ENCODE measurements at regions not wholly inside any gene's neighbourhood (a gene's known extent, or its start where the extent isn't known, plus 50 kb on each side); places are given as distances from the start of the nearest gene placed in this dataset.

GRCh38 chr12:91432089-91432488 lies 249.5 kb upstream of the DCN start:
- in situ Hi-C loops (cut with MboI; ENCODE audit: low sequenced_read_pairs): no loop called here

DNA sequence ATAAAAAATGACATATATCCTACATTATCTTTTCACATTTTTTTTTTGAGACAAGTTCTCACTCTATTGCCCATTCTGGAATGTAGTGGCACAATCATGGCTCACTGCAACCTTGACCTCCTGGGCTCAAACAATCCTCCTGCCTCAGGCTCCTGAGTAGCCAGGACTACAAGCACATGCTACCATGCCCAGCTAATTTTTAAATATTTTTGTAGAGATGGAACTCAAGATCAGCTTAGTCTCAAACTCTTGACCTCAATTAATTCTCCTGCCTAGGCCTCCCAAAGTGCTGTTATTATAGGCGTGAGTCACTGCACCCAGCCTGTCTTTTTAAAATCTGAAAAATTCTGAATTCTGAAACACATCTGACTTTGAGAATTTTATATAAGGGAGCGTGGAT lies 241.9 kb upstream of the DCN start:
- in situ Hi-C loops (cut with MboI; ENCODE audit: low sequenced_read_pairs): no loop called here

GRCh38 chr12:91423693-91424050 lies 241.1 kb upstream of the DCN start:
- in situ Hi-C loops (cut with MboI; ENCODE audit: low sequenced_read_pairs): no loop called here

DNA sequence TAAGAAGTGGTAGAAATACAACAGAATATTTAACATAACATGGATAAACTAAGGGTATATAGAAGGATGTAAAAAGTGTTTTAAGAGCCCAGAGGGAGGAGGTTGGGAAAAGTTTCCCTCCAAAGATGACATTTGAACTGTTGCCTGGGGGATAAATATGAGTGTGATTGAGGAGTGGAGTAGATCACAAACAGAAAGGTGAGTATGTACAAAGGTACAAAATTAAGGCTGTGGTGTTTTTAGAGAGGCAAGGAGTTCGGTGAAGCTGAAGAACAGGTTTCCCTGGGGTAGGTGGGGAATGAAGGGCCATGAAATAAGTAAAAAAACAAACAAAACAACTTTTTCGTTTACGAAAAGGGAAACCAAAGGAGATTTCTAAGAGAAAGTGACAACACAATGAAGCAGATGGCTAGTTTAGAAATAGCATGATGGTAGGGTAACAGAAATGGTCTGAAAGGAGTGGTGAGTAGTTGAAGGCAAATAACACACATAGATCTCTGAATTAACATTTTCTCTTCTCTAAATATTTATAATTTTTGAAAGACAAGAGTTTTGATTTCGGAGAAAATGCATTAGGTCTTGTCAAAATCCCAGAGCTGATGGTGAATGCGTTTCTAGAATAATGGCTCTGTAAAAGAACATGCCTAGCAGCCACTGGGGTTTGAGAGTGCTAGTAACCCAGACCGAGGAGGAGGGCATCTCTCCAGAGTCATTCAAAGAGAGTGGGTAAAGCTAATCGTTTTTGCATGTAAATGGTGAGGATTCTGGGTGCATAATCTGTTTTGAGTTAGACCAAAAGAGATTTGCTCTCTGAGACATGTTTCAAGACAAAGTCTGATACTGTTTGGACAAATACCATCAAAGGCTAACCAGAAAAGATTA lies 240.4 kb upstream of the DCN start:
- in situ Hi-C loops (cut with MboI; ENCODE audit: low sequenced_read_pairs): no loop called here

- in situ Hi-C loops (cut with MboI; ENCODE audit: low sequenced_read_pairs): no loop called here
Observed at GRCh38 chr12:91422127-91422526, 239.5 kb upstream of the DCN start.

DNA sequence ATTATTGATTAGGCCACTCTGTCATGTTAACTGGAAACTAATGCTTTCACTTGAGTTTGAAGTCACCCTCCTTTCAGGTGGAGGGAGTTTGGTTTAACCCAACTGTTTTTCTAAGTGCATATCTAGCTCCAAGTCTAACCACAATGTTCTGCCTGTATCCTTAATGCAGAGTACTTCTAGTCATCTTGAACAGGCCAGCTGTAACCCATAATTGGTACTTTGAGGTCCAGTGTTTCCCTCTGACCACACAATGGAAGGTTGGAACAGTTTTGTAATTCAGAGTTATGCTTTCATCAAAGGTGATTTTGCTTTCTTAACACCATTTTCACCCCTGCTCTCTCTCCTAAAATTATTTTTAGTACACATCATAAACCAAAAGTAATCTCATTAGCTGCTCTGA lies 237.2 kb upstream of the DCN start:
- in situ Hi-C loops (cut with MboI; ENCODE audit: low sequenced_read_pairs): no loop called here

DNA sequence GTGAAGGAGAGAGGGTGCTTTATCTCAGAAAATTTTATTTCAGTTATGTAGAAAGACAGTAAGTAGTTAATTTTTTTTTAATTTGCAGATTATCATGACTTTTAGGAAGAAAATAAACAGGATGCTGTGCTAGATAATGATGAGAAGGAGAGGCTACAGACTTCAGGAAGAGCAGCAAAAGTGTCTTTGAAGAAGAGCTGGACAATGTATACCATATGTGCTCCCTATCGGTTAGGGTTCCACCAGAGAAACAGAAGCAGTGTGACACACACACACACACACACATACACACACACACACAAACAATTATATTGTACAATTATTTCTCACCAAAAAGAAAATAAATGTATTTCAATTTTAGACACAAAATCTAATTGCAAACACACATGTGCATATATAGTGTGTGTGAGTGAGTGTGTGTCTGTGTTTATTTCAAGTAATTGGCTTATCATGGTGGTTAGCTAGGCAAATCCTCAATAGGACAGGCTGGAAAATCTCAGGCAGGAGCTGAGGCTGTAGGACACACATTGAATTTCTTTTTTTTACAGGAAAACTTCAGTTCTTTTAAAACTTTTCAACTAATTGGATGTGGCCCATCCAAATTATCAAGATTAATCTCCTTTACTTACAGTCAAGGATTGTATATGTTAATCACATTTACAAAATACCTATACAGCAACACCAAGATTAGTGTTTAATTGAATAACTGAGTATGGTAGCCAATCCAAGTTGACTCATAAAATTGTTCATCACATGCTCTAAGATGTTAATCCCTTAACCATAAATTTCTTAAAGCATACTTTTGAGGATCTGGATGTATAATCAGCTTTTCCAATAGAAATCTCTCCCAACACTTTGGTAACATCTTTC lies 235.8 kb upstream of the DCN start:
- in situ Hi-C loops (cut with MboI; ENCODE audit: low sequenced_read_pairs): no loop called here

DNA sequence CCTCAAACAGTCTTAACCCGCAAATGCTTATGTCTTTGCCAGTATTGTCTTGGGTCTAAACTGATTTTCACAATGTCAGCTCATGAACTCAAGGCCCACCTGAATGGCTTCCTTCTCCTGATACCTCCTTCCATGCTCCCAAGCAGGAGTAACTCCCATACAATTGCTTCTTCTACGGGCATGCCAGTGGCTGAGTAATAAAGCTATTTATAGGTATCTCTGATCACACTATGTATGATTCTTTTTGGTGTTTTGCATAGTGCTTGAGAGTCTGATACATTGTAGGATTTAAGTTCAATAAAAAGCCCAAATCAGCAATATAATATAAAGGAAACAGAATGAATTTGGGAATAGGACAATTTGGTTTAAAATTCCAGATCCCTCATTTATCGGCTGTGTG lies 235.0 kb upstream of the DCN start:
- in situ Hi-C loops (cut with MboI; ENCODE audit: low sequenced_read_pairs): no loop called here

DNA sequence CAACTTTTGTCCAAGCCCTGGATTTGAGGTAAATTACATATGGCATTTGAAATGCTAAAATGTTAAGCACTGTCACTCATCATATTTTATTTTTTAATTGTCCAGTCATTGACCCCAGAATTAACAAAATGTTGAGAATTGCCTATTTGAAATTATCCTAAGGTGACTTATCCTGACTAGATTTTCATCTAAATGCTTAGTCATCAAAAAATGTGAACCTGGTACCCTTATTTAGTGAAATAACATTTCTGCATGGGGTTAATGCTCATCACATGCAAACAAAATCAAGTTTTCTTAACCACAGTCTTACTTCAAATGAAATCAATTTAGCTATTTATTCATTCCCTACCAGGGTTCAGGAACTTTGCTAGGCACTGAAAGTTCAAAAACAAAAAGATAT lies 232.0 kb upstream of the DCN start:
- in situ Hi-C loops (cut with MboI; ENCODE audit: low sequenced_read_pairs): no loop called here

GRCh38 chr12:91413581-91414546 lies 231.2 kb upstream of the DCN start:
- in situ Hi-C loops (cut with MboI; ENCODE audit: low sequenced_read_pairs): no loop called here

DNA sequence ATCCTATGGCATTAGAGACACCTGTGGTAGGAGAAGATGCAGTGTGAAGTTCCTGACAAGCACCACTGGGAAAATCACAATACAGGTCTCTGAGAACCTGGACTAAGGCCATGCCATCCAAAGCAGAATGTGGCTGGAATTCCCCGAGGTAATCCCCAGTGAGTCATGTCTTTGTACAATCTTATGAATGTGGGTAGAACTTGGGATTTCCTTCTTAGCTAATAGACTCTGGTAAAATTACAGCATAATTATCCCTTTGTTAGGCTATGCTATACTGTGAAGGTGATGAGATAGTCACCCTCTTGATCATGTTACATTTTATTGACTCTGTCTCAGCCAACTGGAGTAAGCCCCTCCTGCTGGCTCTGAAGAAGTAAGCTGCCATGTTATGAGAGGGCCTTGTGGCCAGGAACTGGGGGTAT lies 224.3 kb upstream of the DCN start:
- in situ Hi-C loops (cut with MboI; ENCODE audit: low sequenced_read_pairs): no loop called here

- in situ Hi-C loops (cut with MboI; ENCODE audit: low sequenced_read_pairs): no loop called here
Observed at GRCh38 chr12:91404441-91404840, 221.8 kb upstream of the DCN start.

DNA sequence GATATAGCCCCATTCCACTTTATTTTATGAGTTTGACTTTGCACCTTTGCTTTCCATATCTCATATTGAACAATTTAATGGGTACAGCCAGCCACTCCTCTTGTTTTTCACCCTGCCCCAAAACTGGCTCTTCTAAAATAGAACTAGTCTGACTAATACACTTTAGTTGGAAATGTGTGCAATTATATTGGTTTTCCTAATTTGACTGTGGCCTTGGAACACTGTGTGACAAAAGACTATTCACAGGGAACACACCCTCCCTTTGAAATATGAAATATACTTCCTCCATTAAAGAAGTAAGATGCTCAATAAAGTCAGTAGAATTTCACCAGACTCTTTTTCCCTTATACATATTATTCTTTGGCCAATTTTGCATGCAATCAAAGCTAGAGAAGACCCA lies 218.6 kb upstream of the DCN start:
- in situ Hi-C loops (cut with MboI; ENCODE audit: low sequenced_read_pairs): no loop called here

DNA sequence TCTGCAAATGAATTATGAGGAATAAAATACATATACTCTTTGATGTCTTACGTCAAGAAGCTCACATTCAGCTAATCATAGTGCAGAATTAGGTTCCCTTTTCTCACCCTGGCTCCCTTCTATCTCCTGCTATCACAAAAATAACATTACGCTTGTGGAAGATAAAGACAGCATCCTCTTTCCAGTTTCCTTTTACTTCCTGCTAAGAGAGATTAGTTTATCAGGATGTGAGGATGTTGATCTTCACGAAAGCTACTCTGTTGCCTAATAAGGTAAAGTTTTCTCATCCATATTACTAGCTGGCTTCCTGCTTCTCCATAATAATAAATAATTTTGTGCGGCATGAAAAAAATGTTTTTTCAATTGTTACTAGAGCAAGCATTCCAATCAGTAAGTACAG lies 217.7 kb upstream of the DCN start:
- in situ Hi-C loops (cut with MboI; ENCODE audit: low sequenced_read_pairs): no loop called here

GRCh38 chr12:91397866-91398532 lies 215.4 kb upstream of the DCN start:
- in situ Hi-C loops (cut with MboI; ENCODE audit: low sequenced_read_pairs): no loop called here

- in situ Hi-C loops (cut with MboI; ENCODE audit: low sequenced_read_pairs): no loop called here
Observed at GRCh38 chr12:91396293-91396692, 213.7 kb upstream of the DCN start.

DNA sequence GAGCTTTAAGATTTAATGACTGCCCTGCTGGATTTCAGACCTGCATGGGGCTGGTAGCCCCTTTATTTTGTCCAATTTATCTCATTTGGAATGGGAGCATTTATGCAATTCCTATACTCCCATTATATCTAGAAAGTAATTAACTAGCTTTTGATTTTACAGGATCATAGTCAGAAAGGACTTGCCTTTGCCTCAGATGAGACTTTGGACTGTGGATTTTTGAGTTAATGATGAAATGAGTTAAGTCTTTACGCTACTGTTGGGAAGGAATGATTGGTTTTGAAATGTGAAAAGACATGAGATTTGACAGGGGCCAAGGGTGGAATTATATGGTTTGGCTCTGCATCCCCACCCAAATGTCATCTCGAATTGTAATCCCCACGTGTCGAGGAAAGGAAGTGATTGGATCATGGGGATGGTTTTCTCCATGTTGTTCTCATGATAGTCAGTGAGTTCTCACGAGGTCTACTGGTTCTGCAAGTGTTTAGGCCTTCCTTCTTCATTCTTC lies 213.1 kb upstream of the DCN start:
- in situ Hi-C loops (cut with MboI; ENCODE audit: low sequenced_read_pairs): no loop called here

DNA sequence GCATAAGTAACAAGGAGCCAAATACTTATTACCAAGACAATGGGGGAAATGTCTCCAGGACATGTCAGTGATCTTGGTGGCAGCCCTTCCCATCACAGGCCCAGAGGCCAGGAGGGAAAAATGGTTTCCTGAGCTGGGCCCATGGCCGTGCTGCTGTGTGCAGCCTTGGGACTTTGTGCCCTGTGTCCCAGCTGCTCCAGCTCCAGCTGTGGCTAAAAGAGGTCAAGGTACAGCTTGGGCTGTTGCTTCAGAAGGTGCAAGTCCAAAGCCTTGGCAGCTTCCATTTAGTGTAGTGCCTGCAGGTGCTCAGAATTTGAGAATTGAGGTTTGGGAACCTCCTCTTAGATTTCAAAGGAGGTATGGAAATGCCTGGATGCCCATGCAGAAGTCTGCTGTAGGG lies 212.3 kb upstream of the DCN start:
- in situ Hi-C loops (cut with MboI; ENCODE audit: low sequenced_read_pairs): no loop called here

DNA sequence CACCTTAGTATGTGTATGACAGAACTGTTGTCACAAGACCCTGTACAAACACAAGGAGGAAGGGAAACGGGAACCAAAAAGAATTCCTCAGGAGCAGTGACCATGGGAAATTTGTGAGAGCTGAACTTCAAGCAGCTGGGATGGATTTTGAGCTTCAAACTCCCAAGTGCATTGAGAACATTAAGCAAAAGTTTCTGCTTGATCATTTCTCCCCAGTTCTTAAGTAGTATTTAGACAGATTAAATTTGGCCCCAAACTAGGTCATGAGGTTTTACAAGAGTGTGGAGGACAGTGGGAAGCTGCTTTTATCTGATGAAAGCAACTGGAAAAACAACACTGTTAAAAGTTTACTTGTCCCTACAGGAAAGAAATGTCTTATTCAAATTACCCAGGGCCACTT lies 206.0 kb upstream of the DCN start:
- in situ Hi-C loops (cut with MboI; ENCODE audit: low sequenced_read_pairs): no loop called here

GRCh38 chr12:91387461-91388134 lies 205.0 kb upstream of the DCN start:
- in situ Hi-C loops (cut with MboI; ENCODE audit: low sequenced_read_pairs): no loop called here
